HG03439 (cell line): ENCODE measurements at regions not wholly inside any gene's neighbourhood (a gene's known extent, or its start where the extent isn't known, plus 50 kb on each side); places are given as distances from the start of the nearest gene placed in this dataset.

Experiments used
- ATAC-seq: cut with Tn5 transposase; IDR thresholded peaks from one replicate; pipeline ENCODE4 v1.9.1; 2021; ENCODE audit warnings: mild to moderate bottlenecking, moderate library complexity; ENCODE audit not compliant: unreplicated experiment

DNA sequence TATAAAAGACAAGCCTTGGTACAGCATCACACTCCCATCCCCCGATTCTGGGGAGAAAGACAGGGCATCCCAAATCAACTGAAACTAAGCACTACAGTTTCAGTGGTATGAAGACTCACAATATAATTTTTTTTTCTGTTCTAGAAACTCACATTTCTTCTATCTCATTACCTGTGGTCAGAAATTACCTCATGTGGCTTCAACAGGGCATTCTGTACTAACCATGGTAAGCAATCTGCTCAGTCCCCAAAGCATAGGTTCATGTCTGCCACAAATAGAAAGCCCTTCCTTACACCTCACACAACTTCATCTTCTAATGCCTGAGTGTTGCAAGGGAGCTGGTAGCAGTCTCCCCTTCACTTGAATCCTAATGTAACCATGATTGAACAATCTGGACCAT, 147.4 kb upstream of the POU2AF2 start:
- ATAC-seq: no peak

GRCh38 chr11:111097191-111097590, 148.3 kb upstream of the POU2AF2 start:
- no peak for ATAC-seq

GRCh38 chr11:111095327-111095726, 150.2 kb upstream of the POU2AF2 start:
- no peak for ATAC-seq

GRCh38 chr11:111093061-111093460, 152.5 kb upstream of the POU2AF2 start:
- no peak for ATAC-seq

DNA sequence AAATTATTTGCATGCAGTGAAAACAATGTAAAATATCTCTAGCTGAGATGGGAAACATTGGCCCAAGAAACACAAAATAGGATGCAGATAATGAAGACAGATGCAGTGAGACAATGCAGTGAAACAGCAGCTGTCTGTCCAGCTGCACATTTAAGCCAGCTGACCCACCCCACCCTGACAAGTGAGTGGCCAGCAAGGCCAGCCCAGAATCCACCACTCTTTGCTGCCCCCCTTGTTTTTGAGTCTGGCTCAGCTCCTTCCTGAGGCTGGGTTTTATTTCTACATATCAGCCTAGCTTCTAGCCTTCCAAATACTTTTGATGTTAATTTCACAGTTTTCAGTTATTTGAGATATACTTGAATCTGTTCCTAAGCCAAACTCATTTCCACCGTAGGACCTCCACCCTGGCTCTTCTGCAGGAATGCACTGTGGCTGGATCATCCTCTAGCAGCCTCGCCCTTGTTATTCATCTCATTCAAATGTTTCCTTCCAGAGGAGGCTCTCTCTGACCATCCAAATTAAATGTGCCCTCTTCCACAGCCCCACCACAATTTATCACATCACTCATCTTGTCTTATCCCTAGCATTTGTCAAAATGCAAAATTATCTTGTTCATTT, 154.1 kb upstream of the POU2AF2 start:
- no peak for ATAC-seq

DNA sequence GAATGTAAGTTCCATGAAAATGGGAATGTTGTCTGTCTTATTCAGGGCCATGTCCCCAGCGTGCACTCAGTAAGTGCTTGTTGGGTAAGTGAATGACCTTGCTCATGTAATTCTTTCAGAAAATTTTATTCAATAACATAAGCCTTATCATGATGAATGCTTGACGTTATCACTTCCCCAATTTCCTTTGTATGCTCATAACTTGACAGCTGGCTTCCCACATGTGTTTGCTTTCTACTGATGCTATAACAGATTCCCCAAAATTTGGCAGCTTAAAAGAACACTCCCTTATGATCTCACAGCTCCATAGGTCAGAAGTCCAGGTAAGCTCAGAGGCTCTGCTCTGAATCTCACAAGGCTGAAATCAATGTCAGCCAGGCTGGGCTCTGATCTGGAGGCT, 155.8 kb upstream of the POU2AF2 start:
- no peak for ATAC-seq

- no peak for ATAC-seq
These were observed 156.6 kb upstream of the POU2AF2 start for GRCh38 chr11:111088847-111089355.

DNA sequence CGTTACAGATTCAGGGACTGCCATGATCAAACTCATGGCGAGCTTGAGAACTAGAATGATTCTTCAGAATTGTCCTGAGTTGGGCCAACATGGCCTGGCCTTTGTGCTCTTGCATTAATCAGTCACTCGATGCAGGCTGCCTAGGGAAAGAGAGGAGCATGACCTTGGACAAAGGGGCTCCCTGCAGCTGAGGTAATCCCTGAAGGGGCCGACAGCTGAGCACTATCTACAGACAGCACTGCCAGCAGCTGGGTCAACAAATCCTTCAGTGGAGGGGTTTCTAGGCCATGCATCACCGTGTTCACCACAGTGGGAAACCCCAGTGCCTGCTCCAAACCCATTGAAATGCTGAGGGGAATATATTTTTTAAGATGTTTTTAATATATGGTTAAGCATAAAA, 159.5 kb upstream of the POU2AF2 start:
- ATAC-seq: no peak

DNA sequence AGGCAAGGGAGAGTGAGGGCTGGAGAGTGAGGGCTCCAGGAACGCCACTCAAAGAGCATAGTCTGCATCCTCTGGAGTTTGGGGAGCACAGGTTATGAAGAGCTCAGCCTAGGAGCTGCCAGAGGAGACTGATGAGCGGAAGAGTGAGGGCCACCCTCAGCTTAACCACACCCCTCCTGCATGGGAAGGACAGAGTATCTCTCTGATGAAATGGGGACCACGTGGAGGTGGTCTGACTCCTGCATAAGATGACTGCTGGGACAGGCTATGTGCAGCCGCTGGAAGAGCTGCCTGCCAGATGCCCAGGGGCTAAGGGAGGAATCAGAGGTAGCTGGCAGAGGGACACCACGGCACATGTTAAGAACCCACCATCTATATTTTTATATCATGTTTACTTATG, 162.9 kb upstream of the POU2AF2 start:
- no peak for ATAC-seq

DNA sequence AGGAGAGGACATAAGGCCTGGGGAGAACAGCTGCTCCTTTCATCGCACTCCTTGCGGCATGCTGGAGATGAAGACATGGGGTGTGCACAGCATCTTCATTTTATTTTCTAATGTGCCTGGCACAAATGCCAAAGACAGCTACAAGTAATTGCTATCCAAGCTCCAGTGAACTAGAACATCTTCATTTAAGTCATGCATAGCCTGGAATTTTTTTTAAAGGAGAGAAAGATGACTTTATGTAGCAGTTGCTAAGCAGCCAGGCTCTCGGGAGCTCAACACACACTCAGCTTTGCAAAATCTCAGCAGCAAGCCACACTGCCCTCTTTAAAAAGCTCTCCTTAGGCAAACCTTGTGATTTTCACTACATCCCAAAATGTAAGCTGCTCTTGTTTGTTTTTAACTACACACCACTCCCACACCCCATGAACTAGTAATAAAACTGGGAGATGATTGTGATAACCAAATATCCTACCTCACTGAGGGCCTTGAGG, 164.5 kb upstream of the POU2AF2 start:
- ATAC-seq: no peak

DNA sequence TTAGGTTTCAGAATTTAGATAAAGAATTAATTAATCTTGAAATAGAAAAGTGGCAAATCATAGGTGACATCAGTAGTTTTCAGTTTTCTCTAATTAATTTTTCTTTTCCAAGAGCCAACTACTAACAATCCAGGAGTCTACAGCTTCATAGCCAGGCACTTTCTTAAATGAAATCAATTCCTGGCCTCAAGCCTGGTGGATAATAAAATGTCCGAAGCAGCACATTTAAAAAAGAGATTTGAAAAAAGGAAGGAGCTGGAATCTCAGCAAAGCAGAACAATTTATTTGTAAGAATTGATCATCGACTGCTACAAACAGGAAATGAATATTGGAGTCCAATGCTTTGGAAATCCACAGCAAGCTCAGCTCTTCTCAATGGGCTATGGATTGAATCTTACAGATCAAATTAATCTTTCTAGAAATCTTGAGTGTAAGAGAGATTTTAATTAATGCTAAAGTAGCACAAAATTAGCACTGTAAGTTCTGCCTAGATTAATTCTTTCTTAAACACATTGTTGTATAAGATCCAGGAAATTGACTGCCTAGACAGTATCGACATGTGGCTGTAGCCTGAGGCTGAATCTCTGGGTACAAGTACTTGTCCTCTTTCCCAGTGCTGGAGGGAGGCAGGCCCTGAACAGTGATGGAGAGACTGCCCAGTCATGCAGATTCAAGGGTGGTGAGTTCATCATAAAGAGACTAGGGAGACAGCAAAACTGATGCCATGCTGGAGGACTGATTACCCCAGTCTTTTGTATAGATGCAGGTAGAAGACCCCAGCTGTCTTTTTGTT, 167.8 kb upstream of the POU2AF2 start:
- no peak for ATAC-seq

GRCh38 chr11:111069066-111069465, 176.5 kb upstream of the POU2AF2 start:
- ATAC-seq: no peak

DNA sequence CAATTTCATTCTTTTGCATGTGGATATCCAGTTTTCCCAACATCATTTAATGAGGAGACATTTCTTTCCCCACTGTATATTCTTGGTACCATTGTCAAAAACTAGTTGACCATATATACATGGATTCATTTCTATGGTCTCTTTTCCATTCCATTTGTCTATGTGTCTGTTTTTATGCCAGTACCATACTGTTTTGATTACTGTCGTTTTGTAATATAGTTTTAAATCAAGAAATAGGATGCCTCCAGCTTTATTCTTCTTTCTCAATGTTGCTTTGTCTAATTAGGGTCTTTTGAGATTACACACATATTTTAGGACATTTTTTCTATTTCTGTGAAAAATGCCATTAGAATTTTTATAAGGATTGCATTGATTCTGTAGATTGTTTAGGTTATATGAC, 177.5 kb upstream of the POU2AF2 start:
- ATAC-seq: no peak

DNA sequence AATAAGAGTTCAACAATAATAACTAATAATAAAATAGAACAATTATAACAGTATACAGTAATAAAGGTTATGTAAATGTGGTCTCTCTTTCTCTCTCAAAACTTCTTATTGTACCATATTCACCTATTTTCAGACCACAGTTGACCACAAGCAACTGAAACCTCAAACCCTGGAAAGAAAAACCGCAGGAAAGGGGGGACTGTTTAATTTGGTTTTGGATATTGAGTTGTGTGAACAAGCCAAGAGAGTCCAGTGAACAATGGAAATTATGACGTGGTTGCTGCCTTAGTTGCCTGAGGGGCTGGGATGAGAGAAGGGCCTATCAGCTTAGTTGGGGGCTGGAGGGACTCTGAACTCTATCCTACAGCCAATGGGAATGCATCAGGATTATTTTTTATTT, 178.7 kb upstream of the POU2AF2 start:
- ATAC-seq: no peak

DNA sequence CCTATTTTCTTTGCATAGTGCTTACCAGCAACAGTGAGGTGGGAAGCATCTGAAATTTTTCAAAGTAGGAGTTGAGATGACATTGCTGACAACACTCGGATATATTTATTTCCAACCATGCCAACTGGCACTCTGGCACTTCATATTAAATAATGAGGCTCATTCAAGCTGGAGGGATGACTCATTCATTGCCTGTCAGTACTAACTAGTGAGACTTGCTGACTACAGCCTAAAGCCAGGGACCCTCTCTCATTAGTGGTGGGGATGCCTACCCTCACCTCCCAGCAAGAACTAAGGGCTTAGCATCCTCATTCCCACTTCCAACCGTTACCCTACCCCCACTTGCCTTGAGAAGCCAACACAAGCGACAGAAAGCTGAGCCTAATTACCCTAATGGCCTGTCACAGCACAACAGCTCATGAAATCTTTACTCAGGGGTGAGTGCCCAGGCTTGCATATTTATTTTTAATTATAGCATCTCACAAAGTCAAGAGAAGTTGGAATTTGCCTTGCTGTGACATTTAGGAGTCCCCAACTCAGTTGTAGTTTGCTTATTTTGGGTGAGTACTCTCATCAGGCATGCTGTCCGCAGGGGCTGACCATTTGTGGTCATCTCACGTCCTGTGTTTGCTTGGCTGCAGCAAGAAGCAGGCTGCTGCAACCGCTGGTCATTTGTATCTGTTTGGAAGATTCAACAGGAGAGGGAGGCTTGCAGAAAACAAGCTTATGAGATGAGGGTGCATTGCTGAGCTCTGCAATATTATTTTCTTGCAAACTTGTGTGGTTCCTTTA, 181.6 kb upstream of the POU2AF2 start:
- ATAC-seq: no peak

- no peak for ATAC-seq
These were observed 183.1 kb upstream of the POU2AF2 start for GRCh38 chr11:111062420-111062819.

DNA sequence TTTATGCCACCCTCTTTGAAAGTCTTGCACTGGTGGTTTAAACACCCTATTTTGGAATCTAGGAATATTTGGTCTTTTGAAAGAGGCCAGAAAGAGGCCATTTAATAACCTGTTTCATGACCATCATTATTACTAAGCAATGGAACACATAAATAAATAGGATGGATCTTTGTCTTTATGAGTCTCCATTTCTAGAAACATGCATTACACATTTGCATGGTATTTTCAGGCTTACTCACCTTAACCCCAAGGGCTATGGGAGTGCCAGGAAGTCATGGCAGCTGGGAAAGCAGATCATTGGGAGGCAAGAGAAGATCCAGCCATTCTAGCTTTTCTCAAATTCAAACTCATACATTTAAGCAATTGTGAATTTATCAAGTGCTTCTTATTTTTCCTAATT, 185.8 kb upstream of the POU2AF2 start:
- no peak for ATAC-seq

DNA sequence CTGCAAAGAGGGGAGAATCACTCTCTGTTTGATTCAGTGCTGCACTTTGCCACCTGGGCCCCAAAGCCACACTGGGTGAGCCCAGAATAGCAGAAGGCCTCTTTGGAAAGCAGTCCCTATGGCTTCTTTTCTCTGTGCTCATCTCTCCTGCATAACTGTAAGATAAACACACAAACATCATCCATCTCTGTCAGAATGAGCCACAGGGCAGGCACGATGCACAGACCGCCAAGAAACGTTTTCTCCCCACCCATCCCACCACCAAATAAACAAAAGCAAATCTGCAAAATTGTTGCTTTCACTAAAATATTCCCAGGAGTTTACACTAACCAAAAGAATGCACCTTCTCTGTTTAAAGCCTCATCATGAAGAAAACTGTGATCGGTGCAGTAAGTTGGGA, 196.4 kb upstream of the POU2AF2 start:
- ATAC-seq: no peak

DNA sequence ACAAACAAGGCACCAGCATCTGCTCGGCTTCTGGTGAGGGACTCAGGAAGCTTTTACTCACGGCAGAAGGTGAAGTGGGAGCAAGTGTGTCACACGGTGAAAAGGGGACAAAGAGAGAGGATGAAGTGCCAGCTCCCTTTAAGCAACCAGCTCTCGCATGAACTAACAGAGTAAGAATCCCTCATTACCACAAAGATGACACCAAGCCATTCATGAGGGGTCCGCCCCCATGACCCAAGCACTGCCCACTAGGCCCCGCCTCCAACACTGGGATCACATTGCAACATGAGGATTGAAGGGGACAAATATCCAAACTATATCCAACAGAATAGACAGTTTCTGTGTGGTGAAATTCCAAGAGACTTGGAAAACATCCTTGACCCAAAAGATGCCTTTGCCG, 198.2 kb upstream of the POU2AF2 start:
- no peak for ATAC-seq

- ATAC-seq: no peak
These were observed 199.2 kb upstream of the POU2AF2 start for GRCh38 chr11:111046291-111046690.

GRCh38 chr11:111045874-111046273, 199.7 kb upstream of the POU2AF2 start:
- no peak for ATAC-seq

DNA sequence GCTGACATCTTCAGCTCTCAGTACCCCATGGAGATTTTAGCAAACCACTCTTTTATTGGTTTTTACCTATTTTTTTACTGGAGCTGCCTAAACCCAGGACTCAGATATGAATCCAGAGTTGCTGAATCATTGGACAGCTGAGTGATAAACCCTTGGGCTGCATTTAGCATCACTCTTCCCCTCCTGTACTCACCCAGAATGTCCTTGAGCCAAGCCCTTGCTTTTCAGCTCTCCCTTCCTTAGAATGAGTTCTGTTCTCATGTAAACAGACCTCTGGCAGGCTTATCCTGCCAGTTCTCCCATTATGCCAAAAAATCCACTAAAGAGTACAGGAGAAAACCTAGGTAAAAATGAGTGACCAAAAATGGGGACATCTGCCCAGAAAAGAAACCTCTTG, 200.1 kb upstream of the POU2AF2 start:
- no peak for ATAC-seq
